ENCODE measurements at regions not wholly inside any gene's neighbourhood (a gene's known extent, or its start where the extent isn't known, plus 50 kb on each side); places are given as distances from the start of the nearest gene placed in this dataset.

- no peak overlapping the region for H3K4me3 Mint-ChIP-seq
- H3K36me3 Mint-ChIP-seq, result no peaks in the 10 kb centered on the region
- DNase-seq (ENCODE audit: extremely low spot score, unreplicated experiment), result no peak
- TF ChIP-seq, protein P1, sequence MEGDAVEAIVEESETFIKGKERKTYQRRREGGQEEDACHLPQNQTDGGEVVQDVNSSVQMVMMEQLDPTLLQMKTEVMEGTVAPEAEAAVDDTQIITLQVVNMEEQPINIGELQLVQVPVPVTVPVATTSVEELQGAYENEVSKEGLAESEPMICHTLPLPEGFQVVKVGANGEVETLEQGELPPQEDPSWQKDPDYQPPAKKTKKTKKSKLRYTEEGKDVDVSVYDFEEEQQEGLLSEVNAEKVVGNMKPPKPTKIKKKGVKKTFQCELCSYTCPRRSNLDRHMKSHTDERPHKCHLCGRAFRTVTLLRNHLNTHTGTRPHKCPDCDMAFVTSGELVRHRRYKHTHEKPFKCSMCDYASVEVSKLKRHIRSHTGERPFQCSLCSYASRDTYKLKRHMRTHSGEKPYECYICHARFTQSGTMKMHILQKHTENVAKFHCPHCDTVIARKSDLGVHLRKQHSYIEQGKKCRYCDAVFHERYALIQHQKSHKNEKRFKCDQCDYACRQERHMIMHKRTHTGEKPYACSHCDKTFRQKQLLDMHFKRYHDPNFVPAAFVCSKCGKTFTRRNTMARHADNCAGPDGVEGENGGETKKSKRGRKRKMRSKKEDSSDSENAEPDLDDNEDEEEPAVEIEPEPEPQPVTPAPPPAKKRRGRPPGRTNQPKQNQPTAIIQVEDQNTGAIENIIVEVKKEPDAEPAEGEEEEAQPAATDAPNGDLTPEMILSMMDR (conservative IDR thresholded peaks at IDR 0.05), result no peak
- no peak overlapping the region for H3K27ac Mint-ChIP-seq
- H3K27me3 Mint-ChIP-seq, result no peaks in the 10 kb centered on the region
- H3K4me1 Mint-ChIP-seq (ENCODE audit: unreplicated experiment), result peaks cover 3% of the 10 kb centered on the region
- no peaks in the 10 kb centered on the region for H3K9me3 Mint-ChIP-seq
These were observed 600.4 kb upstream of the SLITRK6 start for GRCh38 chr13:86399572-86399971.

GRCh38 chr13:86402500-86402899, 603.3 kb upstream of the SLITRK6 start:
- Mint-ChIP-seq H3K4me1 (ENCODE audit: unreplicated experiment) (no peaks in the 10 kb centered on the region), H3K27me3 (no peaks in the 10 kb centered on the region), H3K36me3 (no peaks in the 10 kb centered on the region), H3K9me3 (no peaks in the 10 kb centered on the region), H3K4me3 (no peak overlapping the region), H3K27ac (no peak overlapping the region)
- TF ChIP-seq, protein P1 (conservative IDR thresholded peaks at IDR 0.05), result no peak
- DNase-seq (ENCODE audit: extremely low spot score, unreplicated experiment), result no peak

DNA sequence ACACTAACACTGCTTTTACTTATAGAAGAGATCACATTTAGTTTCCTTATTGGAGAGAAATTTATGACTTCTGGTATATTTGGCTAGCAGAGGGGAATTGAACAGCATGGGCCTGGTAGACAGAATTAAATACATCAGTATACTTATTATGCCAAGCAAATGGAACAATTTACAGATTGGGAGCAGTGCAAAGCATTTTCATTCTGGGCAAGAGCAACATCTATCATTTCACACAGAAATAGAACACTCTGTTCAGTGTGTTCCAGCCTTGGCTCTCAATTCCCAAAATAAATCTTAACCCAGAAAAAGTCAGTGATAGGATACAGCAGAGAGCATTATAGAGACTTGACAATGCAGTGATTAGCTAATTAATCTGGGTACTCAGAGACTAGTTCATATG, 604.0 kb upstream of the SLITRK6 start:
- Mint-ChIP-seq H3K27ac (no peak overlapping the region), H3K4me3 (no peak overlapping the region), H3K9me3 (no peaks in the 10 kb centered on the region), H3K4me1 (ENCODE audit: unreplicated experiment) (no peaks in the 10 kb centered on the region), H3K27me3 (no peaks in the 10 kb centered on the region), H3K36me3 (no peaks in the 10 kb centered on the region)
- TF ChIP-seq, protein P1 (conservative IDR thresholded peaks at IDR 0.05), result no peak
- DNase-seq (ENCODE audit: extremely low spot score, unreplicated experiment), result no peak

- Mint-ChIP-seq H3K27ac (no peak overlapping the region), H3K27me3 (peaks cover 10% of the 10 kb centered on the region), H3K9me3 (no peaks in the 10 kb centered on the region), H3K4me1 (ENCODE audit: unreplicated experiment) (no peaks in the 10 kb centered on the region), H3K4me3 (no peak overlapping the region), H3K36me3 (no peaks in the 10 kb centered on the region)
- TF ChIP-seq, protein P1 (conservative IDR thresholded peaks at IDR 0.05), result no peak
- no peak for DNase-seq (ENCODE audit: extremely low spot score, unreplicated experiment)
These were observed 610.4 kb upstream of the SLITRK6 start for GRCh38 chr13:86409466-86410241.

DNA sequence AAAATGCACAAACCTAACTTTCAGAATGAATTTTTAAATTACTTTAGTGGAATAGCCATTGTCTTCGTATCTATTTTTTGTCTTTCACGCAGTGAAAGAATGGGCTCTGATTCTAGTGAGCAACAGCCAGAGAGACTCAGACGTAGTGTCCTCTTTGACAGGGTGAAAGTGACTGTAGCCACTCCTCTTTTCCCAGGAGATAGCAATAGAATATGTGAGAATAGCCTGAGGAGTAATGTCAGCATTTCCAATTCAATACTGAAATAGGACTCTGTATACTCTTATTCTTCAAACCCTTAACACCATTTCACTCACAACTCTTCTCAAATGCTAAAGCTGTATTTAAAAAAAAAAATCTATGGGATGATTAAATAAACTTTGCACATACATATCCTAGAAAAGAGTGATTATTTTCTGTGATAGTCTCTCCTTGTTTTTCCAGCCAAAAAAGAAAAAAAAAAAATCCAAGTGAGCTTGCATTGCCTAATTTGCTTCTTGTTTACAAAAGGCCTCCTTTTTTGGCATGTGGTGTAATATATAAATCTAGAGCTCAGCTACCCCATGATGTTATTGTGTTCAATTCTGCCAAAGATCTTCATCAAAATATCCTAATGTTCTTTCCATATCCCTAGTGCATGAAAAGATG, 626.1 kb upstream of the SLITRK6 start:
- H3K36me3 Mint-ChIP-seq, result no peaks in the 10 kb centered on the region
- H3K4me1 Mint-ChIP-seq (ENCODE audit: unreplicated experiment), result no peaks in the 10 kb centered on the region
- TF ChIP-seq, protein P1 (conservative IDR thresholded peaks at IDR 0.05), result no peak
- no peaks in the 10 kb centered on the region for H3K27me3 Mint-ChIP-seq
- no peaks in the 10 kb centered on the region for H3K9me3 Mint-ChIP-seq
- DNase-seq (ENCODE audit: extremely low spot score, unreplicated experiment), result no peak
- no peak overlapping the region for H3K4me3 Mint-ChIP-seq
- no peak overlapping the region for H3K27ac Mint-ChIP-seq

Measured in type B pancreatic cell (in vitro differentiated cells).